HFF-Myc (cell line): ENCODE measurements at regions not wholly inside any gene's neighbourhood (a gene's known extent, or its start where the extent isn't known, plus 50 kb on each side); places are given as distances from the start of the nearest gene placed in this dataset.

Source experiments
- DNase-seq: peaks from one replicate; pipeline ENCODE4 v3.0.0-alpha.2; 2011; ENCODE audit warnings: low read depth; ENCODE audit errors: extremely low read depth
- H3K4me3 ChIP-seq: replicated peaks from 2 replicates; pipeline ENCODE4 v1.5.1; 2011; ENCODE audit warnings: low read depth, mild to moderate bottlenecking, control low read depth, low read length
- CTCF ChIP-seq: IDR thresholded peaks from 2 replicates; pipeline ENCODE4 v1.5.1; 2012; ENCODE audit warnings: mild to moderate bottlenecking, low read depth, low read length, control low read depth; ENCODE audit errors: missing control alignments

- no peak for DNase-seq
- H3K4me3 ChIP-seq = no peak overlapping the region
- TF ChIP-seq CTCF = no peak
These were observed 223.0 kb upstream of the MPDZ start for GRCh38 chr9:13502484-13502883.

- TF ChIP-seq CTCF = no peak
- no peak overlapping the region for H3K4me3 ChIP-seq
- no peak for DNase-seq
These were observed 221.5 kb upstream of the MPDZ start for GRCh38 chr9:13501018-13501417.

- no peak overlapping the region for H3K4me3 ChIP-seq
- DNase-seq = no peak
- no peak for TF ChIP-seq CTCF
These were observed 220.5 kb upstream of the MPDZ start for GRCh38 chr9:13500034-13500433.

- H3K4me3 ChIP-seq = no peak overlapping the region
- TF ChIP-seq CTCF = no peak
- DNase-seq = no peak
These were observed 214.2 kb upstream of the MPDZ start for GRCh38 chr9:13493697-13494096.

GRCh38 chr9:13491493-13492424, 212.3 kb upstream of the MPDZ start:
- H3K4me3 ChIP-seq = no peak overlapping the region
- no peak for DNase-seq
- TF ChIP-seq CTCF = no peak

- DNase-seq = no peak
- H3K4me3 ChIP-seq = no peak overlapping the region
- TF ChIP-seq CTCF = no peak
These were observed 211.6 kb upstream of the MPDZ start for GRCh38 chr9:13491138-13491492.
